GM18502 (cell line): ENCODE measurements at regions not wholly inside any gene's neighbourhood (a gene's known extent, or its start where the extent isn't known, plus 50 kb on each side); places are given as distances from the start of the nearest gene placed in this dataset.
"Not testable (repeated sequence)": the region's sequence is repeated elsewhere in the genome, so short reads cannot be mapped to it uniquely, and the experiment has no call there.

Experiments
- ATAC-seq: cut with Tn5 transposase; IDR thresholded peaks from one replicate; pipeline ENCODE4 v1.9.1; 2021; ENCODE audit warnings: mild to moderate bottlenecking; ENCODE audit not compliant: unreplicated experiment, poor library complexity

DNA sequence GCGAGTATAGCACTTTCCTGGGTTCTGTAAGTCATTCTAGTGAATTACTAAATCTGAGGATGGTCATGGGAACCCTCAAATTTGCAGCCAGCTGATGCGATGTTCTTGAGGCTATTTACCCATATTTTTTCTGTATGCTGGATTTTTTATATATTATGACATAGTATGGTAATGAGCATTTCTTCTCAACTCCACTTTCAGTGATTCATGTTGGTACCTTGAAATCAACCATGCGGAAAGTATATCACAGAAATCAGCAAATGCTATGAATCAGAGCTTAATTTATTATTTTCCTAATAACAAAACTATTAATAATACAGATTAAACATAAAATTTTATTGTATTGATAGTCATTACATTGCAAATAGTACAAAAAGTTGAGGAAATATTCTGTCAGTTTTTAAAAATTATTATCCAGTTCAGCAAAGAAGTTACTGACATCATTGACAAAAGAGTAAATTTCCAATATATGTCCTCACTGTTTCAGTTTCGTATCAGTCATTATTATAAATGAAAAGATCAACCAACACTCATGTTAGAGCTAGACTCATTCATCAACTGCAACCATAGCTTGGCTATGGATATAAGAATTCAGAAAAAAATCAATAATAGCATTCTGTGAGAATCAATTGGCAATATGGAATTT is 164.3 kb upstream of the SETMAR start:
- ATAC-seq, result no peak

DNA sequence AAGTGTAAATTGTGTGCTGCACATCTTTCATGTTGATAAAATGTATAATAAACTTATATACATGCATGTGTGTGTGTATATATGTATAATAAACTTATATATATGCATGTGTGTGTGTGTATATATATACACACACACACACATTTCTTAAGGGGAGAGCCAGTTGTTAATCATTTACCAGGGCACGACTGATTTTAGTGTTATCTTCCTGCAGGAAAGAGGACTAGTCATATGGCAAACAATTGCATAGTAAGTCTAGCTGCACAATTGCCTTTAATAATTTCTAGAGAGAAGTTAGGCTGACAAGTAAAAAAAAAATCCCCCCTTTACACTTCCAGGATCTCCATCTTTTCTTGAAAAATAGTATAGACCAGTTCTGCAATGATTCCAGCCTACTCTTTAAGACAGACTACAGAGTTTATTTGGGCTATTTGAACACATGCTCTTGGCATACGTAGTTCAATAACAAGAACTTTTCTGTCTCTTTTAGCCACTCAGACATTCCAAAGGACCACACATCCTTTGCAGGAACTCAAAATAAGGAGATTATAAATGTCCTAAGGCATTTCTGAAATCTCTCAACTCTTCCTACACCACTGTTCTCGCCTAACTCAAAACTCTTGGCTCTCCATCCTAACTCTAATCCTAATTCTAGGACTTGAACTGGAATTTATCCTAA is 163.6 kb upstream of the SETMAR start:
- no peak for ATAC-seq

DNA sequence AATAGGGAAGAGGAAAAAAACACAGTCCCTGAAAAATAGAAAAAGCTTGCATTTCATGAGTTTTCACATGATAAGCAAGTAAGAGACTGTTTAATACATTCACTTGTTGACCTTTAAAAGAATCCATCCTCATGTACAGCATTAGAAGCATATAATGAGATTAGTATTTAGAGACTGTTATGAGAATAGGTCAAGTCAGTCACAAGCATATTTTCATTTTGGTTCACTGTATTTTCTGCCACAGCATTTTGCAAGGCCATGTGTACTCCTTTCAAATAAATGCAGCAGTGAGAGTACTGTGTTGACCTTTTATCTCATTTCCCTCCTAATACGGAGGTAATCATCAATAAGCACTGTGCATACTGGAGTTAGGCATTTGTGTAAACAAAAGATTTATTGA is 162.2 kb upstream of the SETMAR start:
- ATAC-seq, result no peak

DNA sequence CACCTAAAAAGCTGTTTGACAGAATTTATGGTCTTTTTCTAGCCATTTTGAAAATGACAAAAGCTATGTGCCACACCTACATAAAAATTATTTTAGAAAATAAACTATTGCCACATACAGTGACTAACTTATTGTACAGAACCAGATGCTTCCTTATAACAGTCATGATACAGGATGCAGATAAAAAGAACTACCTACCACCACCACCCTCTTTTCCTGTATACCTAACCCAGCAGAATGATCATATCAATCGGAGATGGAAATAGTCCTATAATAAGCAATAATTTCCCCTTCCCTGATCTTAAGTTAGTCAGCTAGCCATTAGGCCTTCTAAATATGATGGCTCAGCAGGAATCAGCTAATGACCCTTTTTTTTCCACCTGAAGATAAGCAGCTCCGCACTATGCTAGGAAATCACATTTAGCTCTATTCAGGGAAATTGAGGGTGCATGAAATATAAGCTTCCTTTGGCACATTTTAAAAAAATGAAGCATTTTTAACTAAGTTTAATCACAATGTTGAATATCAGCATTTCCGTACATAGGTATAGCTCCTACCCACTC is 155.5 kb upstream of the SETMAR start:
- no peak for ATAC-seq

DNA sequence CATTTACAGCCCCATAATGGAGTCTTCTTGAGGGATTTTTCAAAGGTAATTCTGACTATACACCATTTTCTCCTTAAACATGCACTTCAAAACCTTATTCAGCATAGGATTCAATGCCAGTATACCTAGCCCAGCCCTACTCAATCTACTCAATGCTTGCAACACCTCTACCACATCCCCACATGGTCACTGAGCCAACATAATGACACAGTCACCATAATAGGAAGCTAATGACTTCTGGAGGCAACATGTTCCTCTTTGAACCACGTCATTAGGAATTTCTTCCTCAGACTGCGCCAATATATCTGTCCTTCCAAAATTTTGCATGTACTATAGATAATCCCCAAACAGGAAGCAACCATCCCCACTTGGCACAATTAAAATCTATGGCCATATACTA is 153.9 kb upstream of the SETMAR start:
- no peak for ATAC-seq

DNA sequence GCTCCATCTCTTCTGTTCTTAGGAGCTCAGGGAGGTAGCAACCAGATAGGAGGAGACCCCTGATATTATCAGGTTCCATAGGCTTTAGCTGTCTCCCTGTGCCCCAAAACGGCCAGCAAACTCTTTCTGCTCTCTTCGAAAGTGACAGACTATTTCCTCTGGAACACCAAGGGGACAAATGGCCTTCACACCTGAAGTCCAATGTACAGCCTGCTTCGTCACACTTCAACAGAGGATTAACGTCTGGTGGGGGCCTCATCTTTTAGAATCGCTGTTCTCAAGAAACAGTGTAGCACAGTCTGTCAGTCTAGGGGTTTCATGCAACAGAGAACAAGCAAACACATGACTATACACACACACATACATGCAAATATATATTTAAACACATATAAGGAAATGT is 152.4 kb upstream of the SETMAR start:
- no peak for ATAC-seq

DNA sequence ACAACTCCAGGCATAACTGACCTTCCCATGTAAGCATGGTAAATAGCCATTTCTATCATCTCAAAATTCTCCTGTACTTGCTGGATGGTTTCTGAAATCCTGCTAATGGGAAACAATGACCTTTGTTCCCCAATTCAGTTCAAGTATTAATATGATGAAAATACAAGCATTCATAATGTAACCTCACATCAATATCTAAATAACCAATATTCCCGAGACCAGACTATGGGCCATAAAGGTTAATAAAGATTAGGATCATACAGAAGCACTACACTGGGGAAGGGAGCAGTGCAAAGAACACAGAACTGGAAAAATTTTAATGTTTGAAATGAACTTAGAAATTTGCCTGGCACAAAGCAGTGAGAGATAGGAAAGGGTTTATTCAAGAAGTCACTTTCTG is 151.3 kb upstream of the SETMAR start:
- ATAC-seq, result no peak

DNA sequence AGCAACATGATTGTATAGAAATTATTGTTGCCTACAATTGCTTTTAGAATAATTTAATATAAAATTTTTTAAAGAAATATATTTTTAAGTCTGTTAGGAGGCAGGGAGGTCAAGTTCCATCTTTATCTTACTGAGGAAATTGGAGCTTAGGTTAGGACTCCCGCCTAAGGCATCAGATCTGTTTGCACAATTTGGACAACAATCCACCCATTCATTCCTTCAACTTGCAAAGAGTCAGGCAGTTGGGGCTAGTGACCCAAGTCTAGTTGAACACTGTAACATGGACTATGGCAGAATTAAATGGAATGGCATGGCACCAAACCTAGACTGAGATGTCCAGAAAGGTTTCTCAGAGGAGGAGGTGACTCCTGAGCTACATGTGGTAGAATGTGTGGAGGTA is 149.4 kb upstream of the SETMAR start:
- no peak for ATAC-seq

DNA sequence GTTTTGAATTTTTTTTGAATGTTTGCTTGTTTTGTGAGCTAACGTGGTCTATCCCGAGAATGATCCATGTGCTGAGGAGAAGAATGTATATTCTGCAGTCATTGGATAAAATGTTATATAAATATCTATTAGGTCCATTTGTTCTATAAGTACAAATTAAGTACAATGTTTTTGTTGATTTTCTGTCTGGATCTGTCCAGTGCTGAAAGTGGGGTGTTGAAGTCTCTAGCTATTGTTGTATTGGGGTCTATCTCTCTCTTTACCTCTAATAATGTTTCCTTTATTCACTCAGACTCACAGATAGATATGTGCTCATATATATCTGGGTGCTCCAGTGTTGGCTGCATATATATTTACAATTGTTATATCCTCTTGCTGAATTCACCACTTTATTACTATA is 144.8 kb upstream of the SETMAR start:
- no peak for ATAC-seq

DNA sequence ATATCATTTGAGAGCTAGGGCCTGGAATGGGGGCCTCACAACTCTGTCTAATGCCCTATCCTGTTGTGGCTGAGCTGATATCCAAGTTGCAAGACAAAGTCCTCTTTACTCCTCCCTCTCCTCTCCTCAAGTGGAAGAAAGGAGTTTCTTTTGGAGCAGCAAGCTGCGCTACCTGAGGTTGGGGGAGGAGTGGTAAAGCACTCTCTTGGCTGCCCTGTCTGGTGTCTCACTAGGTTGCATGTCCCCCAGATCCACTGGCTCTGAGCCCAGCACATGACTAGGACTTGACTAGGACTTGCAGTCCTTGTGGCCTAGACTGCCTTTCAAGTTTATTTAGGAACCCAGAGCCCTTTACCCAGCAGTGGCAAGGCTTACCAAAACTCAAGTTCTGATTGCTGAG is 141.1 kb upstream of the SETMAR start:
- ATAC-seq, result no peak

DNA sequence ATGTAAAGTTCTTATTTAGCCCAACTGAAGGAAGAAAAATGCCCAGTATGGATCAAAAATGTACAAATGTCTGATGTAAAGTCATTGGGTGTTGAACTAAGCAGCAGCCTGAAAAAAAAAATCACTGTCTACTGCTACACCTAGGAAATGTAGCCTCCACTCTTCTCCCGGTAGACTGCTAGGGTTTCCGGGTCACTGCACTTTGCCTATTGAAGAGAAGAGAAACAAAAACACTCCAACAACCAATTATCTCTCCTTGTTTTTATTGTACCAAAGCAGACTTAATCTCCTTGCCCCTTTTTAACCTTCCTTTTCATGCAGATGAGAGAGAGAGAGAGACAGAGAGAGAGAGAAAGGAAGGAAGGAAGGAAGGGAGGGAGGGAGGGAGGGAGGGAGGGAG is 140.2 kb upstream of the SETMAR start:
- ATAC-seq, result no peak

DNA sequence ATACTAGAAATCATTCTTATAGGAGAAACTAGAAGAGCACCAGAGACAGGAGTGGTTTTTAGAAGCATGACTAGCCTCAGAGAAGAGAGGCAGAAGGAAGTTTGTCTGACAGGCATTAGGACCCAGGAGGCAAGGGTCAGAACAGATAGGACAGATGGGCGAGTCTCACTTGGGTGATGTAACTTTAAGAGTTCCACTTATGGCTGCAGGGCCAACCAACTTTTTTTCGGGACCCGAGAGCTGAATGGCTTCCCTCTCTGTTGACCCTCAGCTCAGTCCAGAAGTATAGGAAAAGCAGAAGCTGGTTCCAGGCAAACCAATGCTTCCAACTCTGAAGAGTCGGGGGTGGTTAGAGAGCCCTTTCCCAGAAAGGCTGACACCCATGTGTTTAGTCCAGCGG is 136.6 kb upstream of the SETMAR start:
- no peak for ATAC-seq

DNA sequence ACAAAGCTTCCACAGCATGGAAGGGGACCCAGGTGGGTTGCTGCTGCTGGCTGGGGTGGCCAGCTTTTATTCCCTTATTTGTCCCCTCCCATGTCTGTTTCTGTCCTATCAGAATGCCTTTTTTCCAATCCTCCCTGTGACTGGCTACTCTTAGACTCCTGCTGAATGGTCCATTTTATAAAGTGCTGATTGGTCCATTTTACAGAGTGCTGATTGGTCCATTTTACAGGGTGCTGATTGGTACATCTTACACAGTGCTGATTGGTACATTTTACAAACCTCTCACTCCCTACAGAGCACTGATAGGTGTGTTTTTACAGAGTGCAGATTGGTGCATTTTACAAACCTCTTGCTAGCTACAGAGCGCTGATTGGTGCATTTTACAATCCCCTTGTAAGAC is 135.9 kb upstream of the SETMAR start:
- not testable (repeated sequence) for ATAC-seq

DNA sequence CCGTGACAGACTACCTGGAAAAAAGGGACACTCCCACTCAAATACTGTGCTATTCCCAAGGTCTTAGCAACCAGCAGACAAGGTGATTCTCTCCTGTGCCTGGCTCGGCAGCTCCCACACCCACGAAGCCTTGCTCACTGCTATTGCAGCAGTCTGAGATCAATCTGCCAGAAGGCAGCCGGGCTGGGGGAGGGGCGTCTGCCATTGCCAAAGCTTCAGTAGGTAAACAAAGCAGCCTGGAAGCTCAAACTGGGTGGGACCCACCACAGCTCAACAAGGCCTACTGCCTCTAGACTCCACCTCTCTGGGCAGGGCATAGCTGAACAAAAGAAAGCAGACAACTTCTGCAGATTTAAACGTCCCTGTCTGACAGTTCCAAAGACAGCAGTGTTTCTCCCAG is 128.4 kb upstream of the SETMAR start:
- ATAC-seq, result no peak

DNA sequence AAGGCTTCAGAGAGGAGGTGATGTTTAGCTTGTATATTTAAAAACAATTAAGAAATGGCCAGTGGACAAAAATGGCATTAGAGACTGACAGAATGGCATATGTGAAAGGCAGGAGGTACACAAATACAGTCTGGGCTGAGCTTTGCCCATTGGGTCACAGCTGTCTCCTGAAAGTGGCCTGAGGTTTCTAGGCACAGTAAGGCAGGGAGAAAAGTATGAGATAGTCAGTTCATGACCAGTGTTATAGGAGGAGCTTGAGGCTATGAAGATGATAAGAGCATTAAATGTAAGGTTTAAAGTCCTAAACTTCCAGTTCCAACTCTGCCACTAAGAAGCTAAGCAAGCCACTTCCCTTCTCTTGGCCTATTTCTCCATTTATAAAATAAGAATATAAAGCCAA is 111.2 kb upstream of the SETMAR start:
- no peak for ATAC-seq

DNA sequence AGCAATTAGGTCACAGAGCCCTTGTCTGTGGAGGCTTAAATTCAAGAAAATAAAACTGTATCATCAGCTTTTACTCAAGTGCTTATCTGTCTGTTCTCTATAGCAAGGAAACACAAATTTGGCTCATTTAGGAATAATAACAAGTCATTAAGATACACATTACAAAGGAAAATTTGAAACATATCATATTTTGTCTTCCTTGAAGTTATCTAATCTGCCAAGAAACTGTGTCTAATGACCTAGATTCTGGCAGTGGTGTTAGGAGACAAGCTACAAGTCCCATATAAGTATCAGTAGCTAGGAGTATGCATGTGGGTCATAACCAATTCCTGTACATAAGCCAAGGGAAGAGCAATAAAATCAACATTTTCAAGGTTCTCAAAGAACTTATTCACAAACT is 108.2 kb upstream of the SETMAR start:
- no peak for ATAC-seq

DNA sequence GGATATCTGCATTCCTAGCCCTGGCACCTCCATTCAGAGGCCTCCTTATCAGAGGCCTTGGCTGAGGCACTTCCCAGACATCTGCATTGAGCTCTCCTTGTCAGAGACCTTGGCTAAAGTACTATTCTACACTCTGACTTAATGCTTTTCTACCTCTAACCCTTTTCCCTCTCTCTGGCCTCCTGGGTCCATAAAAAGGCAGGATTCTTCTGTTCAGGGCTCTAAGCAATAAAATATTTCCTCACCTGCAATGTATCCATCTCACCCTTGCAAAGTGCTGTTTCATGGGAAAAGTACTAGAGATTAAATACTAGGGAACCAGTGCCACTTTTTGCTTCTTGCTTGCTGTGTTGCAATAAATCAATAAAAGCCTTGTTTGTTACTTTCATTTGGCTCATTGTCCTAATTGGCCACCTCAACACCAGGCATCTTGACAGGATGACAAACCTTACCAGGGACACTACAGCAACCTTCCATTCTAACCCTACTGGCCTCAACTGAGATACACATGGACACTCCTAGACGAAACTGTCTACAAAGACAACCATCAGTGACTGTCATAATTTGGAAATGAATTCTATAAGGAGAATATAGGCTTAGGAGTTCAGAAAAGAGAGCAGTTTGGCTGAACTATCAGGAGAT is 106.5 kb upstream of the SETMAR start:
- ATAC-seq, result no peak

DNA sequence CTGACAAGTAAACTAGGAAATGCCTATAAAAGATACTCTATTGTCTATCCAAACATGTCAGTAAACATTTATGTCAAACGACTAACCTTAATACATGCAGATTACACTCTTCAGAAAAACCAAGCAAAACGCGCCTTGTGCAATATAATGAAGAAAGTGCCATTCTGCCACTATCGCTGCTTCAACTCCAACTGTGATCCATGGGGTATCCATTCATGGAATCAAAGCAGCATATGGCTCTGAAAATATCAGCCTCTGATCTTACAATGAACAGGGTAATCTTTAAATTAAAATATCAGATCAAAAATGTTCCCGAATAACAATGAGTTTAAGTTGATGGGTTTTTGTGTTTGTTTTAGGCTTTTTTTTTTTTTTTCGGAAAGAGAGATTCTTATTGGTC is 105.5 kb upstream of the SETMAR start:
- ATAC-seq, result no peak

DNA sequence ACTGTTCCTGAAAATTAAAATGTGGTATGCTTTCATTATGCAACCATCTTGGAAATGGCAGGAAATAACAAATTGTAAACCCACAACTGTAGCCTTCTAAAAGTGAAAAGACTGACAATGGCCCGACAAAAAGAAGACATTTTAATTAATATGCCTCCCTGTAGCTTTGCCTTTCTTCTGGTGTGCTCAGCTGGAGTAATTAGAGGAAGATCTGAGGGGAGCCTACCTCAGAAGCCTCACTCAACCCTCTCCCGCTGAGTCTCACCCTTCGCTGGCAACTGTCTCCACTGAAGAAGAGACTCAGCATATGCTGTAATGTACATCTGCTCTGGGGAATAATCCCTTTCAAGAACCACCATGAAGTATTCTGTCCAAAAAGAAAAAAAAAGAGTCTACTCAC is 104.7 kb upstream of the SETMAR start:
- ATAC-seq, result no peak

DNA sequence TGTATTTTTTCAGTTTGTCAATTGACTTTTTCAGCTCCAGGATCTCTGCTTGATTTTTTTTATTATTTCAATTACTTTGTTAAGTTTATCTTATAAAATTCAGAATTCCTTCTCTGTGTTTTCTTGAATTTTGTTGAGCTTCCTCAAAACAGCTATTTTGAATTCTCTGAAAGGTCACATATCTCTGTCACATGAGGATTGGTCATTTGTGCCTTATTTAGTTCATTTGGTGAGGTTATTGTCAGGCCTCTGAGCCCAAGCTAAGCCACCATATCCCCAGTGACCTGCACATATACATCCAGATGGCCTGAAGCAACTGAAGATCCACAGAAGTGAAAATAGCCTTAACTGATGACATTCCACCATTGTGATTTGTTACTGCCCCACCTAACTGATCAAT is 98.4 kb upstream of the SETMAR start:
- ATAC-seq, result not testable (repeated sequence)

DNA sequence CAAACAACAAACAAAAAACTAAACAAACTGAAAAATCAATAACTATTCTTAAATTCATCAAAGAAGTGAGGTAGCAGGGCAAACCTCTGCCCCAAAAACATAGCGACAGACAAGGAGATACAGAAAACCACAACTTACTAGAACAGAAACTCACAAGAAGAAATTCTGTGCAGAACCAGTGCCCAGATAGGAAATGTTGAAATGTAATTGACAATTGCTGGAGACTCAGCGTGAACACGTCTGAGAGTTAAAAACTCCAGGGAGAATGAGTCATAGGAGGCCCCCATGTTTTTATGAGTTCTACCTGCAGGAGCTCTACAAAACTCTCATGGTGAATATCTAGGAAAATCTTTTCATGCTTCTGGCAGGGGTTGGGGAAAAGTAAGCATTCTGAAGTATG is 95.5 kb upstream of the SETMAR start:
- no peak for ATAC-seq

DNA sequence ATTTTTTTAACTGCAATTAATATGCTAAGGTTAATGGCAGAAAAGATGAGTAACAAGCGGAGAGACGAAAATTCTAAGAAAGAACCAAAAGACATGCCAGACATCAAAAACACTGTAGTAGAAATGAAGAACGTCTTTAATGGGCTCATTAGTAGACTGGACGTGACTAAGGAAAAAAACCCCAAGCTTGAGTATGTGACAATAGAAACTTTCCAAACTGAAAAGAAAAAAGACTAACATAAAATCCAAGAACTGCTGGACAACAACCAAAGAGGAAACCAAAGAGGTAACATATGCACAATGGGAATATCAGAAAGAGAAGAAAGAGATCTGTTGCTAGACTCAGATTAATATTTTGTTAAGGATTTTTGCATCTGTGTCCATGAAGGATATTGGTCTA is 94.6 kb upstream of the SETMAR start:
- no peak for ATAC-seq
